ENCODE measurements at regions not wholly inside any gene's neighbourhood (a gene's known extent, or its start where the extent isn't known, plus 50 kb on each side); places are given as distances from the start of the nearest gene placed in this dataset.

GRCh38 chr6:108748959-108749358 lies 99.3 kb upstream of the ARMC2 start:
- Histone ChIP-seq H3F3A (replicated peaks; ENCODE audit: low read depth) (no peaks in the 10 kb centered on the region), H3K4me2 (no peak overlapping the region), H3K4me3 (no peak overlapping the region), H3K27ac (ENCODE audit: low read depth) (no peak overlapping the region), H3K4me1 (ENCODE audit: insufficient read depth) (peaks cover 6% of the 10 kb centered on the region; the same call in 1 of the 2 replicates), H3K9me2 (ENCODE audit: insufficient read depth) (no peaks in the 10 kb centered on the region; the same call in 1 of the 2 replicates), H3K36me3 (ENCODE audit: insufficient read depth) (no peaks in the 10 kb centered on the region), H3K27me3 (ENCODE audit: insufficient read depth) (no peaks in the 10 kb centered on the region), H2AFZ (no peak overlapping the region), H4K20me1 (replicated peaks; ENCODE audit: insufficient read depth) (no peaks in the 10 kb centered on the region), H3K79me2 (replicated peaks; ENCODE audit: insufficient read depth) (no peaks in the 10 kb centered on the region)
- DNase-seq (ENCODE audit: low spot score) (no peak), ATAC-seq (no peak)
- no peak overlapping the region for H3K27ac Mint-ChIP-seq
- TF ChIP-seq CREB1 (CRISPR knock-in tag; IDR thresholded peaks at IDR 0.05; ENCODE audit: low read depth) = no peak
- no peak for TF ChIP-seq JUNB (IDR thresholded peaks at IDR 0.05; ENCODE audit: unreplicated experiment)
- H3K4me1 Mint-ChIP-seq = peaks cover 22% of the 10 kb centered on the region
- H3K4me3 Mint-ChIP-seq = no peak overlapping the region
- H3K9me3 Mint-ChIP-seq = no peaks in the 10 kb centered on the region
- H3K27me3 Mint-ChIP-seq (ENCODE audit: insufficient read depth, low read depth, poor library complexity) = peaks cover 2% of the 10 kb centered on the region
- no peaks in the 10 kb centered on the region for H3K36me3 Mint-ChIP-seq (ENCODE audit: low read depth)

- Histone ChIP-seq H3K79me2 (replicated peaks; ENCODE audit: insufficient read depth) (no peaks in the 10 kb centered on the region), H3K27ac (ENCODE audit: low read depth) (no peak overlapping the region), H3K27me3 (ENCODE audit: insufficient read depth) (no peaks in the 10 kb centered on the region), H3K4me3 (no peak overlapping the region), H3K9me2 (ENCODE audit: insufficient read depth) (no peaks in the 10 kb centered on the region; the same call in 1 of the 2 replicates), H2AFZ (no peak overlapping the region), H3K4me1 (ENCODE audit: insufficient read depth) (no peaks in the 10 kb centered on the region), H3K36me3 (ENCODE audit: insufficient read depth) (no peaks in the 10 kb centered on the region), H3F3A (replicated peaks; ENCODE audit: low read depth) (no peaks in the 10 kb centered on the region), H4K20me1 (replicated peaks; ENCODE audit: insufficient read depth) (no peaks in the 10 kb centered on the region), H3K4me2 (no peak overlapping the region)
- Mint-ChIP-seq H3K9me3 (no peaks in the 10 kb centered on the region), H3K27me3 (ENCODE audit: insufficient read depth, low read depth, poor library complexity) (no peaks in the 10 kb centered on the region), H3K4me3 (no peak overlapping the region), H3K27ac (no peak overlapping the region), H3K36me3 (ENCODE audit: low read depth) (no peaks in the 10 kb centered on the region), H3K4me1 (peaks cover 11% of the 10 kb centered on the region; the same call in 2 of the 3 replicates)
- DNase-seq (ENCODE audit: low spot score) (no peak), ATAC-seq (no peak)
- TF ChIP-seq ZNF462 (CRISPR knock-in tag; IDR thresholded peaks at IDR 0.05) = no peak
- TF ChIP-seq REST (IDR thresholded peaks at IDR 0.05; ENCODE audit: unreplicated experiment) = no peak
Observed at GRCh38 chr6:108750801-108751200, 97.4 kb upstream of the ARMC2 start.

All from GM23338 (cell line).